SK-N-MC (cell line): ENCODE measurements at regions not wholly inside any gene's neighbourhood (a gene's known extent, or its start where the extent isn't known, plus 50 kb on each side); places are given as distances from the start of the nearest gene placed in this dataset.

Experiments used
- EZH2 ChIP-seq: fragments of 200-600 bp; sonication (generic); IDR thresholded peaks from one replicate; pipeline ENCODE4 v1.6.1; 2017; ENCODE audit warnings: antibody characterized with exemption
- FOXP2 ChIP-seq: optimal IDR thresholded peaks from 2 replicates; pipeline ENCODE3; 2011; ENCODE audit warnings: mild to moderate bottlenecking, moderate library complexity; ENCODE audit not compliant: insufficient read depth; ENCODE audit errors: extremely low read length, control extremely low read depth
- POLR2AphosphoS5 ChIP-seq: IDR thresholded peaks from 2 replicates; pipeline ENCODE4 v1.6.1; 2012; ENCODE audit warnings: mild to moderate bottlenecking, low read depth, low read length, borderline replicate concordance

DNA sequence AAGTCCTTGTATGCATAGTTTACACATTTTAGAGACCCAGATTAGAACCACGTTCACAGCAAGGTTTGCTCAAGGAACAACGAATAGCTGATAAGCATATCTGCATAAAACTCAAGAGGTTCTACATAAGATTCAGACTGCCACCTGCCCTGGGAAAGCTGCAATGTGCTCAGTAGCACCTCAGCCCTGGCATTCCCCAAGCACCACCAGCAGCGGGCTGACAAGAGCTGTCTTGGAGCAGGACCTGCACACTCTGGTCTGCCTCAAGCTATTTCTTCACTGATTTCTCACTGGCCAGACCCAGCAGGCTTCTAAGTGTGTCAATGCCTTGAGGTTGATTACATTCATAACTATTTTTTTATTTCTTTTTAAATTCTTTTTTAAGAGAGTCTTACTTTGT, 65.8 kb upstream of the UQCRFS1 start:
- TF ChIP-seq POLR2AphosphoS5 (no peak), EZH2 (no peak), FOXP2 (no peak)
